GM21786 (cell line): ENCODE measurements at regions not wholly inside any gene's neighbourhood (a gene's known extent, or its start where the extent isn't known, plus 50 kb on each side); places are given as distances from the start of the nearest gene placed in this dataset.

Source experiments
- ATAC-seq: cut with Tn5 transposase; IDR thresholded peaks from one replicate; pipeline ENCODE4 v1.9.1; 2021; ENCODE audit not compliant: unreplicated experiment

GRCh38 chr2:64820901-64821300, 167.2 kb upstream of the SERTAD2 start:
- ATAC-seq = no peak

DNA sequence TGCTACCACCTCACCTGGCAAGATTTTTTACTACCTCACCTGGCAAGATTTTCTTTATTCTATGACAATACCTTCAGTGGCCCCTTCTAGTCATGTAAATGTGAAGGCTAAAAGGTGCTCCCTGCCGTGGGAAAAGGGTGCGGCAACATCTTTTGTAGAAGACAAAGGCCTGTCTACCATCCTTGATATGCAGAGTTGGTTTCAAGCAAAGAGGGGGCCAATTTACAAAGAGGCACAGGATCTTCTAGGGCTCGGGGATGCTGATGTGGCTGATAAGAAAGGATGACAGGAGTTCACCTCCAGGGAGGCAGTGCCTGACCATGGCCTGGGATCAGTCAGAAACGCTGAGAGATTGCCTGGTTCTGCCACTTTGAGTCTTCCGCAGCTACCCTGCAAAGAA, 165.4 kb upstream of the SLC1A4 start:
- ATAC-seq = no peak

DNA sequence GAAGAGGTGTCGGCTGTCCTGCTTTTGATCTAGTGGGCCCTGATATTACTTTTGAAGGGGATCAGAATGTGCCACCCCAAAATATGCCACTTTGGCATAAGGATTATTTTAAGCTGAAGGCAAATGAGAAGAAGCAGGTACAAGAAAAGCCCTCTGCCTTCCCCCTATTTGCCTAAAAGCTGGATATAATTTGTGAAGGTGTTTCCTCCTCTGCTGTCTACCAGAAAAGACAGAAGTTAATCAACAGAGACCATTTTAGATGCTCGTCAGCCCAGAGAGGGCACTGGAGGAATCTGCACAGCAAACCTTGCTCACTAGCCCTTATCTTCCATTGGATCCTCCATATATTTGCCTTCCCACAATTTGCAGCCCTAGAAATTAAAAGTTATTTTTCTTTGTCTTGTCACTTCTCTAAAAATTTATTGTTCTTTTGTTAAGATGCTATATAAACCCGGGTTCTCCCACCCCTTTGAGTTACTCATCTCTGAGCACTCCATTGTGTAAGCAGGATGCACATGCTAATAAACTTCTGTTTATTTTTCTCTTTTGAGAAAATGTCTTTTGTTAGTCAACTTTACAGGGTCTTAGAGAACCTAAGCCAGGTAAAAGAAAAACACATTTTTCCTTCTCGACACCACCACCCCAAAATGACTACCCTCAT, 163.2 kb upstream of the SLC1A4 start:
- no peak for ATAC-seq

GRCh38 chr2:64826703-64827102, 162.5 kb upstream of the SLC1A4 start:
- ATAC-seq = no peak

DNA sequence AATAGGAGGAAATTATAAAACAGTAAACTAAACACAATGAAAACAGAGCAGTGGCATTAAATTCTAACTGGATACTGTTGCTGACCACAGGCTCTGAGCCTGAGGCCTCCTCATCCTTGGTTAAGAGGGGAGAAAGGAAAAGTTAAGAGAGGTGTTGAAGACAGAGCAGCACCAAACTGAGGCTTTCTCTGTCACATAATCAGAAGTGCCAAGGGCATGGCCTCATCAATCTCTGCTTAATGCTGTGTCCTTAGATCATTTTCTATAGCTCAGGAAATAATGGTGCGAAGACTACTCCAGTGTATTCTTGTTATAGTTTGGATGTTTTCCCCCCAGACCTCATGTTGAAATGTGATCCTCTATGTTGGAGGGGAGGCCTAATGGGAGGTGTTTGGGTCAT, 160.9 kb upstream of the SLC1A4 start:
- no peak for ATAC-seq

GRCh38 chr2:64829525-64829924, 159.7 kb upstream of the SLC1A4 start:
- ATAC-seq = no peak

- ATAC-seq = peak; percentile 94
Observed at GRCh38 chr2:64831134-64831976, 157.8 kb upstream of the SLC1A4 start.

DNA sequence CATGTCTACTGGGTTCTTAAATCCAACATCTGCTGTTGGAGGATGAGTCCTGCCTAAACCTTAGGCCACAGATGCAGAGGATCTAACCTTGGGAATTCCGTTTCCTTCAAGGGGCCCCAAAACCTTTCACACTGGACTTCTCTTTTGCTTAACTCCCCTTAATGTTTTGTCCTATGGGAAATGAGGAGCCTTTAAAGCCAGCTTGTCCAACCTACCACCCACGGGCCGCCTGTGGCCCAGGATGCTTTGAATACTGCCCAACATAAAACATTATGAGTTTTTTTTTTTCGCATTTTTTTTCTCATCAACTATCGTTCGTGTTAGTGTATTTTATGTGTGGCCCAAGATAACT, 157.2 kb upstream of the SLC1A4 start:
- no peak for ATAC-seq

- ATAC-seq = no peak
Observed at GRCh38 chr2:64832936-64833335, 156.3 kb upstream of the SLC1A4 start.

GRCh38 chr2:64836566-64836965, 152.6 kb upstream of the SLC1A4 start:
- ATAC-seq = no peak

- no peak for ATAC-seq
Observed at GRCh38 chr2:64837116-64837731, 152.0 kb upstream of the SLC1A4 start.

GRCh38 chr2:64837925-64838641, 151.1 kb upstream of the SLC1A4 start:
- ATAC-seq = no peak

DNA sequence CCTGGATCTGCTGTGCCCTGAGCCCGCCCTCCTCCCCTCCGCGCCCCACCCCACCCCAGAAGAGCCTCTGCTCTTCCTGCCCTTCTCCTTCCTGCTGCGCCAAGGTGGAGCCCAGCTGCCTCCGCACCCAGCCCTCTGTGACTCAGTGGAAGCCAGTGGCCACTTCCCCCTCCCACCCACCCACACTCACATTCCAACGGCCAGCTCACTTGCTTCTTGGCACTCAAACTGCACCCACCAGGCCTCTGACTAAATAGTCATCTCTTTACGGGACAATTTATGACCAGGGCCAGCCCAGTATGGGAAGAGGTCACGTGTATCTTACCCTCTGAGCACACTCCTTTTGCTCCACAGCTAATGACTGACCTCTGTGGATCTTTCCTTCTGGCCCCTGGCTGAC, 150.4 kb upstream of the SLC1A4 start:
- ATAC-seq = no peak

DNA sequence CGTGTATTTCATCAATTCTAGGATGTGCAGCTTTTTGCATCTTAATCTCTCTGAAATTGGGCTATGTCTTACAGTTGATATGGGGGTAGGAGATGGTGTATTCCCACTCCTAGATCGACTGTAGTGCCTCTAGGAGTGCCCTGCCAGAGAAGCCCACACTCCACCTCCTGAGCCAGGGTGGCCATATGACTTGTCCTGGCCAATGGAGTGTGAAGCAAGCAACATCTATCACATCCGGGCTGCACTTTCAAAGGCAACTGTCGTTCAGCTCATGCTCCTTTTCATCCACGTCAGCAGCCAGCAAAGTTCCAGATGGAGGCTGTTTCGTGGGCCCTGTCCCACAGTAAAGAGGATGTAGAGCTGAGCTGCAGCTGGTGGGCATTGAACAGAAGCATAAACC, 149.4 kb upstream of the SLC1A4 start:
- peak; percentile 84 for ATAC-seq

- no peak for ATAC-seq
Observed at GRCh38 chr2:64840426-64840881, 148.7 kb upstream of the SLC1A4 start.

DNA sequence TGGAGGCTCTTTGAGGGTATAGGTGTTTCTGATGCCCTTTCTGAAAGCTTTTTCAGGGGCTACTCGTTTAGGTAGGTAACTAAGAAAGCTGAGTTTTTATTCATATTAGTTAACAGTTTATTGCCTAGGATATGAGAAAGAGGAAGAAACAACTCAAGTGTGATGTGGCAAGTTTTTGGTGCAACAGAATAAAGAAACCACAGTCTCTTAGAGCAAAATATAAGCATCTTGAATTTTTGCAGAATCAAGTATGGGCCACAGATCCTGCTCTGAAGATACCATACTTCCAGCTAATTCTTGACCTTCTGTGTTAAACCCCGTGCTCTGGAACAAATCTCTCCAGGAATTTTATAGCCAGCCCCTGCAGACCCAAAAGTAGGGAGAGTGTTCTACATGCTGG, 147.7 kb upstream of the SLC1A4 start:
- no peak for ATAC-seq

DNA sequence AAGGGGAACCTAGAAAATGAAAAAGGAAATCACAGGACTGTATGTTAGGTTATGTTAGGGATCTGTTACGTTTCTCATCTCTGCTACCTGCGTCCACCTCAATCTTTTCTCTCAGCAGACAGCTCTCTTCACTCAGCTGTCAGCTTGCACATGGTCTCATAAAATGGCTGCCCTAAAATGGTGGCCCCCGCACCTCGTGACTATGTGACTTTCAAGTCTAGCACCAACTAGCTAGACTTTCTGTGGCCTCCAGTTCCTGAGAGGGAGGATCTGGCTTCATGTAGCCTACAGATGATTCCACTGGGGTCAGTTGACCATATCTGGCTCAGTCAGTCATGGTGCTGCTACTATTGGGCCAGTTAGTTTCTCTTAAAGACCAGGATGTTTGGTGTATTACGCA, 147.2 kb upstream of the SLC1A4 start:
- no peak for ATAC-seq

GRCh38 chr2:64844087-64844486, 145.1 kb upstream of the SLC1A4 start:
- no peak for ATAC-seq

DNA sequence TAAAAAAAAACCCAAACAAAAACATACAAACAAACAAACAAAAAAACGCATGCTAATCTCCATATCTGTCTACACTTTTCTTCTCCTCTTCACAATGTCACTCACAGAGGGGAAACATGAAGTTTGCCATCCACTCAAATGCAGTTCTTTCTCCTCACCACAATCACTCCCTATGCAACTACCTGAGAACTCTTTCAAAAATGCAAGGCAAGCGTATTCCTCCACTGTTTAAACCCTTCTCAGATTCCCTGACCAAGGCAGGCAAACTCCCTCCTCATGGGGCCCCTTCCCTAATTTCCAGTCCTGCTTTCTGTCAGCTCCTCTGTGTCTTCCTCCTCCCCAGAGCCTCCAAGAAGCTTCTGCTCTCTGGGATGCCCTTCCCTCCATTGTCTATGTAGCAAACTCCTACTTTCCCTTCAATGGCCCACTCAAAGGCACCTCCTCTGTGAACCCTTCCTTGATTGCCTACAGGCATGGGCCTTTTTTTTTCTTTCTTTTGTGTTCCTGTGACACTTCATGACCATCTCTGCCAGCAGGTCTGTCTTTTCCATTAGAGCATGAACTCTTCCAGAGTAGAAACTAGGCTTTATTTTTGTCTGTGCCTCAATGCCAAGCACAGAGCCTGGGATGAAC, 143.8 kb upstream of the SLC1A4 start:
- ATAC-seq = no peak

GRCh38 chr2:64846177-64846576, 143.0 kb upstream of the SLC1A4 start:
- ATAC-seq = no peak

DNA sequence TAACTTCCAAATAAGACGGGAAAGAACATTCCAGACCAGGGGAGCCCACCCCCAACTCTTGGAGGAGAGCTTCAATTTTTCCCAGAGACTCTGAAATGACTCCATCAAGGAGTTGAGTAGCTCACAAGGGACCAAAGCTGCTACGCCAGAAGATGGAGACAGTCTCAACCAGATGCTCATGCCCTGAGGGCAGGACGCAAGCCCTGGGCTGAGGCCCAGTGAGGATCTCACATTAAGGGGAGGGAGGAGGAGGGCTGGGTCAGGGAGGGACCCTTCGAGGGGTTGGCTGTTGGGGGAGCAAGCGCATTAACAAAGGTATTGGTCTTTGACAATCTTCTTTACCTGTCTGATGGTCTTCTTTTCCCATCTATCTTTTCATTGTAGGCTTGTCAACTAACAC, 141.3 kb upstream of the SLC1A4 start:
- ATAC-seq = no peak
